CD14-positive monocyte (primary cell): ENCODE measurements at regions not wholly inside any gene's neighbourhood (a gene's known extent, or its start where the extent isn't known, plus 50 kb on each side); places are given as distances from the start of the nearest gene placed in this dataset.

Experiments
- DNase-seq, 3 donors: peaks; one replicate each; pipeline ENCODE4 v3.0.0-alpha.2; 2011 to 2022
- H2AFZ ChIP-seq: 2 replicates; pipeline ENCODE4 v1.6.0; 2012; ENCODE audit warnings: mild to moderate bottlenecking, low read depth, low read length, inconsistent platforms; ENCODE audit not compliant: insufficient read depth, poor library complexity, severe bottlenecking
- H3K27ac ChIP-seq, 2 donors: 1 replicate in 1 of 2; 2 replicates in 1 of 2; pipeline ENCODE4 v1.5.1; 2012 to 2013; ENCODE audit warnings: low read length in 2 of 2, control low read depth in 1 of 2, inconsistent platforms in 1 of 2, low read depth in 1 of 2, mild to moderate bottlenecking in 1 of 2
- H3K27me3 ChIP-seq, 2 donors: one replicate each; pipeline versions ENCODE4 v1.6.0 to v1.6.1; 2011 to 2013; ENCODE audit warnings: low read length in 2 of 2; ENCODE audit not compliant: control insufficient read depth in 2 of 2, insufficient read depth in 2 of 2
- H3K36me3 ChIP-seq, 2 donors: replicated peaks in 1 of 2; 1 replicate in 1 of 2; 2 replicates in 1 of 2; pipeline versions ENCODE4 v1.5.1 to v1.6.1; 2012 to 2013; ENCODE audit warnings: low read length in 2 of 2, control low read depth in 1 of 2, inconsistent platforms in 1 of 2, mild to moderate bottlenecking in 1 of 2; ENCODE audit not compliant: insufficient read depth in 2 of 2, control insufficient read depth in 1 of 2
- H3K4me1 ChIP-seq, 2 donors: 1 replicate in 1 of 2; 2 replicates in 1 of 2; pipeline versions ENCODE4 v1.5.1 to v1.6.1; 2012 to 2013; ENCODE audit warnings: low read length in 2 of 2, control low read depth in 1 of 2, inconsistent platforms in 1 of 2, mild to moderate bottlenecking in 1 of 2, moderate library complexity in 1 of 2; ENCODE audit not compliant: insufficient read depth in 2 of 2, control insufficient read depth in 1 of 2
- H3K4me2 ChIP-seq: replicated peaks from 2 replicates; pipeline ENCODE3; 2012; ENCODE audit warnings: low read length, moderate library complexity, mild to moderate bottlenecking; ENCODE audit not compliant: poor library complexity, severe bottlenecking; ENCODE audit errors: extremely low read depth
- H3K4me3 ChIP-seq, 3 experiments: fragments of 200-600 bp in 1 of 3; sonication (generic) in 1 of 3; replicated peaks in 1 of 3; 1 replicate in 2 of 3; 2 replicates in 1 of 3; pipeline ENCODE4 v1.5.1; 2011 to 2013; ENCODE audit warnings: low read length in 3 of 3, mild to moderate bottlenecking in 3 of 3, control low read depth in 2 of 3, low read depth in 2 of 3, inconsistent platforms in 1 of 3, moderate library complexity in 1 of 3
- H3K79me2 ChIP-seq: 2 replicates; pipeline ENCODE4 v1.6.0; 2012; ENCODE audit warnings: mild to moderate bottlenecking, control low read depth, inconsistent platforms, low read length, moderate library complexity; ENCODE audit not compliant: insufficient read depth
- H3K9ac ChIP-seq: 2 replicates; pipeline ENCODE4 v1.6.0; 2017; ENCODE audit warnings: low read length, mild to moderate bottlenecking; ENCODE audit not compliant: insufficient read depth, poor library complexity, severe bottlenecking
- H3K9me3 ChIP-seq, 2 donors: replicated peaks in 1 of 2; 1 replicate in 1 of 2; 2 replicates in 1 of 2; pipeline versions ENCODE4 v1.5.1 to v1.6.1; 2012 to 2013; ENCODE audit warnings: low read length in 2 of 2, control low read depth in 1 of 2; ENCODE audit not compliant: control insufficient read depth in 1 of 2, insufficient read depth in 1 of 2
- H4K20me1 ChIP-seq: 2 replicates; pipeline ENCODE4 v1.6.0; 2012; ENCODE audit warnings: mild to moderate bottlenecking, low read length, control low read depth, moderate library complexity; ENCODE audit not compliant: insufficient read depth
- H3K27ac Mint-ChIP-seq, 7 donors: one replicate each; pipeline ENCODE4 v1.8.0; 2020; ENCODE audit warnings: mild to moderate bottlenecking in 7 of 7, mixed read lengths in 7 of 7, moderate library complexity in 6 of 7, inconsistent platforms in 2 of 7
- H3K27me3 Mint-ChIP-seq, 3 donors: one replicate each; pipeline ENCODE4 v1.8.0; 2021 to 2022; ENCODE audit warnings: low read depth in 3 of 3, mild to moderate bottlenecking in 3 of 3, mixed read lengths in 3 of 3, moderate library complexity in 3 of 3, inconsistent platforms in 1 of 3
- H3K36me3 Mint-ChIP-seq, 2 donors: one replicate each; pipeline ENCODE4 v1.8.0; 2020; ENCODE audit warnings: mixed read lengths in 2 of 2, inconsistent platforms in 1 of 2, mild to moderate bottlenecking in 1 of 2
- H3K4me1 Mint-ChIP-seq: one replicate; pipeline ENCODE4 v1.8.0; 2020; ENCODE audit warnings: mild to moderate bottlenecking, mixed read lengths
- H3K4me3 Mint-ChIP-seq, 2 donors: one replicate each; pipeline ENCODE4 v1.8.0; 2020; ENCODE audit warnings: mild to moderate bottlenecking in 2 of 2, mixed read lengths in 2 of 2, moderate library complexity in 1 of 2
- H3K9me3 Mint-ChIP-seq, 7 donors: one replicate each; pipeline ENCODE4 v1.8.0; 2020 to 2022; ENCODE audit warnings: mixed read lengths in 7 of 7, mild to moderate bottlenecking in 6 of 7, moderate library complexity in 6 of 7, inconsistent platforms in 2 of 7
- CTCF ChIP-seq: fragments of 200-600 bp; IDR thresholded peaks from one replicate; pipeline ENCODE4 v1.8.0; 2022; ENCODE audit warnings: antibody characterized with exemption, mild to moderate bottlenecking
- WGBS: methylation state at CpG from one replicate; pipeline ENCODE4 v1.1.5; 2013; ENCODE audit warnings: missing lambda C conversion rate; ENCODE audit not compliant: insufficient coverage; 5-methylcytosine and 5-hydroxymethylcytosine counted together
- intact Hi-C, 2 donors: fragments of 100-400 bp; cut with micrococcal nuclease; formaldehyde crosslinking; loops; one replicate each; pipeline versions ENCODE4 v1.15.0 to v1.15.1; 2023

- no peaks in the 10 kb centered on the region for H3K36me3 ChIP-seq
- Mint-ChIP-seq H3K4me1 (no peaks in the 10 kb centered on the region), H3K36me3 (no peaks in the 10 kb centered on the region), H3K27ac (no peak overlapping the region), H3K4me3 (no peak overlapping the region), H3K9me3 (peaks cover 4 to 23% (median 7%) of the 10 kb centered on the region in 7 donors), H3K27me3 (peaks cover 0 to 2% (median 0%) of the 10 kb centered on the region in 3 donors)
- H3K9ac ChIP-seq, result no peak overlapping the region
- DNase-seq, result no peak
- no peaks in the 10 kb centered on the region for H4K20me1 ChIP-seq
- no peak overlapping the region for H3K27ac ChIP-seq
- H3K79me2 ChIP-seq, result no peaks in the 10 kb centered on the region
- no peak overlapping the region for H3K4me3 ChIP-seq
- no peak for TF ChIP-seq CTCF
- no peaks in the 10 kb centered on the region for H3K4me1 ChIP-seq
- H2AFZ ChIP-seq, result no peak overlapping the region
- intact Hi-C loops, result no loop called here
- no peak overlapping the region for H3K4me2 ChIP-seq
- WGBS, result 86% methylated on average over 2 of the region's 5 CpGs
- H3K27me3 ChIP-seq, result no peaks in the 10 kb centered on the region
- peaks cover 9 to 12% of the 10 kb centered on the region in 2 donors for H3K9me3 ChIP-seq
Measured at GRCh38 chr6:141288947-141289346, 843.8 kb upstream of the GJE1 start.

DNA sequence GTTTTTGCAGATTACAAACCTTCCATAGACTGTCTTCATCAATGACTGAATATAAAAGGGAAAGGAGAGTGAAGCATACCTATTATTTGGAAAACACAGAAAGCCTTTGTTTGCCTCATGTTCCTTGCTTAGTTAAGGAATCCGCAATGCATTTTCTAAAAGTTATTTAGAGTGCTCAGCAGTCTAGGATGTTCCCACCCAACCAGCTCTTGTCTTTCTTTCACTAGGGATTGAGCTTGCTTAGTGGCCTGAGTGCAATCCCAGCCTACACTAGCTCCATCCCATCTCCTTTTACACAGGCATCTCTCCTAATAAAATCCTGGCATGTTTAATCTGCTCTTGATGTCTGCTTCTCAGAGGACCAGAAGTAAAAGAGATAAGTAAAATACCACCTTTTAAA, 850.5 kb upstream of the GJE1 start:
- intact Hi-C loops, result no loop called here
- H3K4me3 Mint-ChIP-seq, result no peak overlapping the region
- H3K36me3 Mint-ChIP-seq, result no peaks in the 10 kb centered on the region
- DNase-seq, result no peak
- Histone ChIP-seq H3K36me3 (no peaks in the 10 kb centered on the region), H3K4me3 (no peak overlapping the region), H2AFZ (no peak overlapping the region), H3K9ac (no peak overlapping the region), H3K27me3 (no peaks in the 10 kb centered on the region), H3K27ac (no peak overlapping the region), H3K4me1 (no peaks in the 10 kb centered on the region), H4K20me1 (no peaks in the 10 kb centered on the region), H3K9me3 (peaks cover 0 to 2% of the 10 kb centered on the region in 2 donors), H3K79me2 (no peaks in the 10 kb centered on the region), H3K4me2 (no peak overlapping the region)
- H3K27ac Mint-ChIP-seq, result no peak overlapping the region
- WGBS, result 100% methylated on average over 1 of the region's 1 CpG
- peaks cover 2 to 5% (median 3%) of the 10 kb centered on the region in 7 donors for H3K9me3 Mint-ChIP-seq
- TF ChIP-seq CTCF, result no peak
- H3K4me1 Mint-ChIP-seq, result no peaks in the 10 kb centered on the region
- H3K27me3 Mint-ChIP-seq, result peaks cover 0 to under 1% (median 0%) of the 10 kb centered on the region in 3 donors
